SHP77 (cell line): ENCODE measurements at regions not wholly inside any gene's neighbourhood (a gene's known extent, or its start where the extent isn't known, plus 50 kb on each side); places are given as distances from the start of the nearest gene placed in this dataset.
"Not testable (repeated sequence)": the region's sequence is repeated elsewhere in the genome, so short reads cannot be mapped to it uniquely, and the experiment has no call there.

Source experiments
- DNase-seq, 2 experiments: peaks; one replicate each; lab custom pipeline; 2025; lab: John Stamatoyannopoulos, UW

GRCh38 chr17:34474706-34475105, 104.7 kb upstream of the TMEM132E start:
- no peak for DNase-seq

- no peak for DNase-seq
These were observed 107.0 kb upstream of the TMEM132E start for GRCh38 chr17:34472363-34472762.

- DNase-seq = not testable (repeated sequence)
These were observed 108.1 kb upstream of the TMEM132E start for GRCh38 chr17:34471278-34471677.

- DNase-seq = peak; percentile 5 to 21
These were observed 102.8 kb upstream of the CCL1 start for GRCh38 chr17:34465789-34466188.

GRCh38 chr17:34464812-34465211, 101.8 kb upstream of the CCL1 start:
- DNase-seq = no peak

GRCh38 chr17:34458266-34458665, 95.2 kb upstream of the CCL1 start:
- DNase-seq = no peak

- DNase-seq = no peak
These were observed 93.1 kb upstream of the CCL1 start for GRCh38 chr17:34456121-34456520.

GRCh38 chr17:34452769-34453168, 89.7 kb upstream of the CCL1 start:
- DNase-seq = no peak

GRCh38 chr17:34451313-34451712, 88.3 kb upstream of the CCL1 start:
- DNase-seq = no peak

- no peak for DNase-seq
These were observed 84.4 kb upstream of the CCL1 start for GRCh38 chr17:34447406-34447805.

GRCh38 chr17:34445101-34445500, 82.1 kb upstream of the CCL1 start:
- no peak for DNase-seq

- peak in 1 of 2 experiments; percentile 5 for DNase-seq
These were observed 80.8 kb upstream of the CCL1 start for GRCh38 chr17:34443619-34444469.

- no peak for DNase-seq
These were observed 79.5 kb upstream of the CCL1 start for GRCh38 chr17:34442387-34443111.

- no peak for DNase-seq
These were observed 74.2 kb upstream of the CCL1 start for GRCh38 chr17:34437188-34437587.

- DNase-seq = no peak
These were observed 73.6 kb upstream of the CCL1 start for GRCh38 chr17:34436607-34437006.

GRCh38 chr17:34435182-34435928, 72.3 kb upstream of the CCL1 start:
- DNase-seq = no peak

GRCh38 chr17:34434052-34434451, 71.0 kb upstream of the CCL1 start:
- DNase-seq = no peak

GRCh38 chr17:34424814-34425491, 61.9 kb upstream of the CCL1 start:
- no peak for DNase-seq

GRCh38 chr17:34423978-34424813, 61.2 kb upstream of the CCL1 start:
- no peak for DNase-seq

GRCh38 chr17:34423315-34423714, 60.3 kb upstream of the CCL1 start:
- not testable (repeated sequence) for DNase-seq

- DNase-seq = no peak
These were observed 57.9 kb upstream of the CCL1 start for GRCh38 chr17:34420900-34421299.
